ENCODE measurements at regions not wholly inside any gene's neighbourhood (a gene's known extent, or its start where the extent isn't known, plus 50 kb on each side); places are given as distances from the start of the nearest gene placed in this dataset.

GRCh38 chr3:148092624-148093347 lies 604.9 kb upstream of the AGTR1 start:
- no peak for DNase-seq

- no peak for DNase-seq
Observed at GRCh38 chr3:148093753-148094152, 604.0 kb upstream of the AGTR1 start.

GRCh38 chr3:148095962-148096361 lies 601.7 kb upstream of the AGTR1 start:
- no peak for DNase-seq

GRCh38 chr3:148100476-148100875 lies 597.2 kb upstream of the AGTR1 start:
- no peak for DNase-seq

- no peak for DNase-seq
Observed at GRCh38 chr3:148101061-148101460, 596.6 kb upstream of the AGTR1 start.

GRCh38 chr3:148102156-148102555 lies 595.5 kb upstream of the AGTR1 start:
- DNase-seq: no peak

GRCh38 chr3:148106062-148106461 lies 591.6 kb upstream of the AGTR1 start:
- no peak for DNase-seq

GRCh38 chr3:148126956-148127355 lies 570.7 kb upstream of the AGTR1 start:
- no peak for DNase-seq

GRCh38 chr3:148128136-148128535 lies 569.6 kb upstream of the AGTR1 start:
- no peak for DNase-seq

- no peak for DNase-seq
Observed at GRCh38 chr3:148131990-148132638, 565.6 kb upstream of the AGTR1 start.

- no peak for DNase-seq
Observed at GRCh38 chr3:148136816-148137215, 560.9 kb upstream of the AGTR1 start.

- DNase-seq: no peak
Observed at GRCh38 chr3:148146241-148146640, 551.5 kb upstream of the AGTR1 start.

GRCh38 chr3:148146947-148147826 lies 550.5 kb upstream of the AGTR1 start:
- no peak for DNase-seq

GRCh38 chr3:148147903-148148302 lies 549.8 kb upstream of the AGTR1 start:
- no peak for DNase-seq

- DNase-seq: no peak
Observed at GRCh38 chr3:148149556-148149955, 548.1 kb upstream of the AGTR1 start.

GRCh38 chr3:148150141-148150540 lies 547.6 kb upstream of the AGTR1 start:
- no peak for DNase-seq

- DNase-seq: no peak
Observed at GRCh38 chr3:148158210-148158609, 539.5 kb upstream of the AGTR1 start.

- DNase-seq: no peak
Observed at GRCh38 chr3:148162132-148162531, 535.6 kb upstream of the AGTR1 start.

GRCh38 chr3:148168347-148168746 lies 529.4 kb upstream of the AGTR1 start:
- no peak for DNase-seq

GRCh38 chr3:148173851-148174250 lies 523.9 kb upstream of the AGTR1 start:
- DNase-seq: no peak

GRCh38 chr3:148175214-148175613 lies 522.5 kb upstream of the AGTR1 start:
- DNase-seq: no peak

- peak; percentile 85 for DNase-seq
Observed at GRCh38 chr3:148178503-148178902, 519.2 kb upstream of the AGTR1 start.

GRCh38 chr3:148184798-148185197 lies 512.9 kb upstream of the AGTR1 start:
- DNase-seq: no peak

- no peak for DNase-seq
Observed at GRCh38 chr3:148186881-148187280, 510.8 kb upstream of the AGTR1 start.

Data from NCI-H146 (cell line).